Body of pancreas (tissue), 4 donors: ENCODE measurements at regions not wholly inside any gene's neighbourhood (a gene's known extent, or its start where the extent isn't known, plus 50 kb on each side); places are given as distances from the start of the nearest gene placed in this dataset.

Experiments used
- ATAC-seq: fragments of 150-250 bp; one replicate; pipeline ENCODE4 v1.9.1; 2016
- DNase-seq, 4 donors: peaks; one replicate each; pipeline ENCODE4 v3.0.0-alpha.2; 2019
- H3K27ac ChIP-seq, 4 donors: fragments of 200-600 bp; sonication (generic); 1 replicate in 3 of 4; 2 replicates in 1 of 4; pipeline versions ENCODE4 v1.5.1 to v1.6.1; 2016 to 2019; ENCODE audit warnings: mild to moderate bottlenecking in 1 of 4, mixed read lengths in 1 of 4, moderate library complexity in 1 of 4
- H3K27me3 ChIP-seq, 2 donors: fragments of 200-600 bp; sonication (generic); one replicate each; pipeline ENCODE4 v1.6.0; 2016; ENCODE audit warnings: mild to moderate bottlenecking in 1 of 2
- H3K36me3 ChIP-seq, 2 donors: fragments of 200-600 bp; sonication (generic); replicated peaks in 1 of 2; 2 replicates each; pipeline ENCODE4 v1.5.1; 2016; ENCODE audit warnings: low read depth in 2 of 2; ENCODE audit not compliant: insufficient read depth in 1 of 2
- H3K4me1 ChIP-seq: fragments of 200-600 bp; sonication (generic); one replicate; pipeline ENCODE4 v1.6.0; 2016
- H3K4me3 ChIP-seq, 2 donors: fragments of 200-600 bp; sonication (generic); 1 replicate in 1 of 2; 2 replicates in 1 of 2; pipeline ENCODE4 v1.5.1; 2016 to 2019
- H3K9me3 ChIP-seq, 3 donors: fragments of 200-600 bp; sonication (generic); 1 replicate in 2 of 3; 2 replicates in 1 of 3; pipeline ENCODE4 v1.5.1; 2016
- POLR2A ChIP-seq, 3 donors: fragments of 450-650 bp; IDR thresholded peaks; one replicate each; pipeline ENCODE4 v1.6.1; 2016; ENCODE audit warnings: antibody characterized with exemption in 3 of 3, mild to moderate bottlenecking in 2 of 3
- WGBS, 2 donors: methylation state at CpG; one replicate each; pipeline ENCODE4 v1.1.5; 2017; 5-methylcytosine and 5-hydroxymethylcytosine counted together
- intact Hi-C: fragments of 100-400 bp; cut with DNase I; formaldehyde crosslinking; loops from one replicate; pipeline ENCODE4 v1.15.1; 2023
- TF ChIP-seq, protein P1 (sequence below), 7 experiments: fragments of 450-650 bp in 4 of 7; fragments of 200-600 bp in 3 of 7; sonication (generic) in 3 of 7; IDR thresholded peaks; one replicate each; pipeline ENCODE4 v1.5.1; 2016 to 2019; ENCODE audit warnings: antibody characterized with exemption in 7 of 7

DNA sequence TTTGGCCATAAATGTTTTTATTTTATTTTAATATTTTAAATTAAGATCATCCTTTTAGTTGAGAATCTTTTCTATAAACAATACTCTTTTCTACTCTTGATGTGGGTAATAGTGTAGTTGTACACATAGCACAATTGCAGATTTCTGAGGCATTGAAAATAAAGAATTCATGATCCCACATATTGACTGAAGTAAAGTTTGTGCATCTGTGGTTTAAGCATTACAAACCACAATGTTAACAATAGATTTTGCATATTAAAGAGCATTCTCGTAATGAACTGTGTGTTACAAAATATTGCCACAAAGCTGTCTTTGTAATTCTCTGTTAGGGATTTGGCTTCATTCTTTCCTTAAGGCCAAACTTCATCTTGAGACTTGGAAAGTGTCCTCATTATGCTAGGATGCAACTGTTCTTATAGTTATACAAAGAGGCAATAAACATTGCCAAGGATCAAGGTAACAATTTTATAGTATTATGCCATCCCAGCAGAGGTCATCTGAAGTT is 256.8 kb downstream of the OLFM3 start:
- H3K27me3 ChIP-seq: no peaks in the 10 kb centered on the region
- TF ChIP-seq, protein P1, sequence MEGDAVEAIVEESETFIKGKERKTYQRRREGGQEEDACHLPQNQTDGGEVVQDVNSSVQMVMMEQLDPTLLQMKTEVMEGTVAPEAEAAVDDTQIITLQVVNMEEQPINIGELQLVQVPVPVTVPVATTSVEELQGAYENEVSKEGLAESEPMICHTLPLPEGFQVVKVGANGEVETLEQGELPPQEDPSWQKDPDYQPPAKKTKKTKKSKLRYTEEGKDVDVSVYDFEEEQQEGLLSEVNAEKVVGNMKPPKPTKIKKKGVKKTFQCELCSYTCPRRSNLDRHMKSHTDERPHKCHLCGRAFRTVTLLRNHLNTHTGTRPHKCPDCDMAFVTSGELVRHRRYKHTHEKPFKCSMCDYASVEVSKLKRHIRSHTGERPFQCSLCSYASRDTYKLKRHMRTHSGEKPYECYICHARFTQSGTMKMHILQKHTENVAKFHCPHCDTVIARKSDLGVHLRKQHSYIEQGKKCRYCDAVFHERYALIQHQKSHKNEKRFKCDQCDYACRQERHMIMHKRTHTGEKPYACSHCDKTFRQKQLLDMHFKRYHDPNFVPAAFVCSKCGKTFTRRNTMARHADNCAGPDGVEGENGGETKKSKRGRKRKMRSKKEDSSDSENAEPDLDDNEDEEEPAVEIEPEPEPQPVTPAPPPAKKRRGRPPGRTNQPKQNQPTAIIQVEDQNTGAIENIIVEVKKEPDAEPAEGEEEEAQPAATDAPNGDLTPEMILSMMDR (IDR thresholded peaks at IDR 0.05): no peak
- TF ChIP-seq POLR2A (IDR thresholded peaks at IDR 0.05): no peak
- H3K4me3 ChIP-seq: no peak overlapping the region
- DNase-seq (no peak), ATAC-seq (no peak)
- no peaks in the 10 kb centered on the region for H3K9me3 ChIP-seq
- WGBS, 2 donors: 50 to 53% methylated on average over 1 of the region's 1 CpG
- H3K4me1 ChIP-seq: no peaks in the 10 kb centered on the region
- H3K27ac ChIP-seq: no peak overlapping the region
- intact Hi-C loops: no loop called here
- H3K36me3 ChIP-seq: no peaks in the 10 kb centered on the region

DNA sequence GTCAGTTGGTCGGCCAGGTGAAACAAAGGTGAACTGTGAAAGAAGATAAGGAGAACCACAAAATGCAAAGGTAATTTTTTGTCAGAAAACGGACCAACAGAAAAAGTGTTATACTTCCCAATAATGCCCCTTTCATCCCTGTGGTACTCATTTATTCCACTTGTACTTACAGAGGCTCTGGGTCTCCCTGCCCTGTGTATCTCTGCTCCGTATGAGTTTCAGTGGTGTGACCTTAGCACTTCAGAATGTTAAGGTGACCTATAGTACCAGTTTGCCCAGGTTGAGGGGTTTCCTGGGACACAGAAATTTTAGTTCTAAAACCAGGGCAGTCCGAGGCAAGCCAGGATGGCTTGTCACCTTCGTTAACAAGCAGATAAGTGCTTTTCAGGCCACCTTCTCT is 254.8 kb downstream of the OLFM3 start:
- H3K27ac ChIP-seq: no peak overlapping the region
- no peaks in the 10 kb centered on the region for H3K4me1 ChIP-seq
- no peak for TF ChIP-seq POLR2A (IDR thresholded peaks at IDR 0.05)
- TF ChIP-seq, protein P1 (IDR thresholded peaks at IDR 0.05): no peak
- no peaks in the 10 kb centered on the region for H3K36me3 ChIP-seq
- H3K9me3 ChIP-seq: no peaks in the 10 kb centered on the region
- WGBS, 2 donors: 17 to 24% methylated on average over 5 of the region's 5 CpGs
- intact Hi-C loops: no loop called here
- no peak overlapping the region for H3K4me3 ChIP-seq
- no peaks in the 10 kb centered on the region for H3K27me3 ChIP-seq
- ATAC-seq (no peak), DNase-seq (no peak)

DNA sequence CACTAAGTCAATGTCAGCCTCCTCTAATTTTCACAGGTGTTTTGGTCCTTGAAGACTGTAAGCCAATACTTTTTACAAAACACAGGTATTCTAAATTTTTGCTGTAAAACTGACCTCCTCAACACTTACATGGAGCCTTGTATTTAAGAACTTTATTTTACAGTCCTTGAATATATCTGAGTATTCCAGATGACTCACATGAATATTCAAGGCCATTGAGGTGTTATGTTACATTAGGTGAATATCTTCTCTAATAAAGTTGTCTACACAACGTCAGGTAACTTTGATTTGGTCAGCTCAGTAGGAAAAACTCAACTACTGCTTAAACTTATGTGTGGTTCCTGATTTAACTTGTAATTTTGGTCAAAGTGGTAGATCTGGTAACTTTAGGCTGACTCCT is 254.2 kb downstream of the OLFM3 start:
- DNase-seq (no peak), ATAC-seq (no peak)
- TF ChIP-seq POLR2A (IDR thresholded peaks at IDR 0.05): no peak
- TF ChIP-seq, protein P1 (IDR thresholded peaks at IDR 0.05): no peak
- WGBS, 2 donors: 38 to 50% methylated on average over 1 of the region's 1 CpG
- H3K4me3 ChIP-seq: no peak overlapping the region
- H3K27ac ChIP-seq: no peak overlapping the region
- no peaks in the 10 kb centered on the region for H3K36me3 ChIP-seq
- intact Hi-C loops: no loop called here
- H3K9me3 ChIP-seq: no peaks in the 10 kb centered on the region
- H3K27me3 ChIP-seq: no peaks in the 10 kb centered on the region
- no peaks in the 10 kb centered on the region for H3K4me1 ChIP-seq

DNA sequence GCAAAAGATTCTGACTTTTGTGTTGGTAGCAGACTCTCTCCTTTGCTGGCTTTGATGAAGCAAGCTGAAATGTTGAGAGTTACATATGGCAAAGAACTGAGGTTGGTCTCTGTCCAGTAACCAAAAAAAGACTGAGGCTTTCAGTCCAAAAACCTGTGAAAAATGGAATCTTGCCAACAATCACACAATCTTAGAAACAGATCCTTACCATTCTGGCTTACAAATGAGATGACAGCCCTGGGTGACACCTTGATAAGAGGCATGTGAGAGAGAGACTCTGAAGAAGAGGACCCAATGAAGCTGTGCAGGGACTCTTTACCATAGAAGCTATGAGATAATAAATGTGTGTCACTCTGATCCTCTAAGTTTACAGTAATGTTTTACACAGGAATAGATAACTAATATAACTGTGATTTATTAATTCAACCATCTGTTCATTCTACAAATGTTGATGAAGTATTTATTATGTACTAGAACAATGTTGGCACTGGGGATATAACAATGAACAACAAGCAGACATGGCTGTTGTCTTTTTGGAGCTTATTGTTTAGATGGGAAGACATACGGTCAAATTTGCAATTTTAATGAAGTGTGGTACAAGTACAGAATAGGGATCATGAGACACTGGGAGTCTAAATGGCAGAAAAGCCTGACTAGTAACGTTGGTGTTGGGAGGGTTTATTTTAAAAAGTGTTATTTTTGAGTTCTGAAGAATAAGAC is 251.0 kb downstream of the OLFM3 start:
- no peaks in the 10 kb centered on the region for H3K9me3 ChIP-seq
- no peaks in the 10 kb centered on the region for H3K27me3 ChIP-seq
- no peaks in the 10 kb centered on the region for H3K4me1 ChIP-seq
- WGBS, 2 donors: 60% methylated on average over 2 of the region's 2 CpGs
- intact Hi-C loops: no loop called here
- no peak for TF ChIP-seq POLR2A (IDR thresholded peaks at IDR 0.05)
- TF ChIP-seq, protein P1 (IDR thresholded peaks at IDR 0.05): no peak
- DNase-seq (no peak), ATAC-seq (no peak)
- no peak overlapping the region for H3K27ac ChIP-seq
- H3K4me3 ChIP-seq: no peak overlapping the region
- H3K36me3 ChIP-seq: no peaks in the 10 kb centered on the region

DNA sequence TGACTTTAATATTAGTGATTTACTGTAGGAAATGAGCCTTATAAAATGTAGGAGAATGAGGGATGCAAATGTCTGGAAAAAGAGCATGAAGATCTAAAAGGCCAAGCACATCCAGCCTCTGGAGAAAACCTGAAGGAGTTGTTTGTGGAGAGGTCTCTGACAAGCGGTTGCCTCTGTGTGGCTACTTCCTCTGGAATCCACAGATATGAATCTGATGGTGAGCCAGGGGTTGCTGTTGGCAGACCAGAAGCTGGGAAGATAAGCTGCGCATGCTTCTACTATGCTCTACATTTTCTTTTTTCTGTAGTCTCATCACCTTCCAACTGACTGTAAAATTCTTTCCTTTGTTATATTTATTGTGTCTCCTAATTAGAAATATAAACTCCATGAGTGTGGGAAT is 248.6 kb downstream of the OLFM3 start:
- H3K36me3 ChIP-seq: no peaks in the 10 kb centered on the region
- H3K4me1 ChIP-seq: no peaks in the 10 kb centered on the region
- no peak for TF ChIP-seq POLR2A (IDR thresholded peaks at IDR 0.05)
- TF ChIP-seq, protein P1 (IDR thresholded peaks at IDR 0.05): no peak
- H3K9me3 ChIP-seq: no peaks in the 10 kb centered on the region
- no peak overlapping the region for H3K27ac ChIP-seq
- DNase-seq (no peak), ATAC-seq (no peak)
- H3K27me3 ChIP-seq: no peaks in the 10 kb centered on the region
- intact Hi-C loops: no loop called here
- 51 to 62% methylated on average over 2 of the region's 2 CpGs for WGBS, 2 donors
- H3K4me3 ChIP-seq: no peak overlapping the region
